HCT116 (cell line): ENCODE measurements at regions not wholly inside any gene's neighbourhood (a gene's known extent, or its start where the extent isn't known, plus 50 kb on each side); places are given as distances from the start of the nearest gene placed in this dataset.

ENCODE experiments used
- ATAC-seq: fragments of 200-7000 bp; cut with Tn5 transposase; 2 replicates; pipeline ENCODE4 v1.9.1; 2020; ENCODE audit warnings: mild to moderate bottlenecking, moderate library complexity
- BruUV-seq: library from RNA; stranded (reverse); fragments of 400-500 nt; replicated peaks from 2 replicates; lab custom pipeline; 2021; lab: Mats Ljungman, UMichigan
- CTCF ChIA-PET: fragments of 300-600 bp; sonication (Branson Sonifier 250); formaldehyde crosslinking; loops from one replicate; lab custom pipeline; 2021; ENCODE audit warnings: antibody characterized with exemption; lab: Charles Lee
- POLR2A ChIA-PET: fragments of 300-600, 350-600 bp; sonication (Branson Sonifier 250); formaldehyde crosslinking; loops from one replicate; lab custom pipeline; 2021; ENCODE audit warnings: antibody characterized with exemption; lab: Charles Lee
- RAD21 ChIA-PET, 2 experiments: fragments of 300-600 bp; sonication (Branson Sonifier 250); formaldehyde crosslinking; loops; one replicate each; lab custom pipeline; 2023; ENCODE audit warnings: low total read pairs in 2 of 2; ENCODE audit not compliant: uncharacterized antibody in 2 of 2, unreplicated experiment in 2 of 2, low non-redundant PET in 1 of 2; lab: Charles Lee
- DNase-seq: peaks from one replicate; pipeline ENCODE4 v3.0.0-alpha.2; 2010; ENCODE audit warnings: low read depth, low spot score
- H2AFZ ChIP-seq: fragments of 200-600 bp; shearing (Covaris generic), sonication (generic); 2 replicates; pipeline ENCODE4 v1.6.1; 2017; ENCODE audit warnings: low read depth, mixed run types, mixed read lengths, antibody characterized with exemption, low read length; ENCODE audit not compliant: poor library complexity, severe bottlenecking
- H3K27ac ChIP-seq: 2 replicates; pipeline ENCODE4 v1.5.1; 2012; ENCODE audit warnings: low read depth, low read length
- H3K27me3 ChIP-seq: fragments of 200-600 bp; sonication (generic); 2 replicates; pipeline ENCODE4 v1.6.1; 2016; ENCODE audit warnings: mixed run types, low read length, mixed read lengths; ENCODE audit not compliant: insufficient read depth
- H3K36me3 ChIP-seq, 2 experiments: fragments of 200-500 bp in 1 of 2; fragments of 200-600 bp in 1 of 2; sonication (Bioruptor generic) in 1 of 2; sonication (generic) in 1 of 2; 2 replicates each; pipeline versions ENCODE4 v1.5.1 to v1.6.1; 2014 to 2016; ENCODE audit warnings: low read length in 2 of 2, inconsistent platforms in 1 of 2, mixed read lengths in 1 of 2, mixed run types in 1 of 2; ENCODE audit not compliant: insufficient read depth in 2 of 2, control insufficient read depth in 1 of 2
- H3K4me1 ChIP-seq, 2 experiments: fragments of 200-600 bp in 1 of 2; sonication (generic) in 1 of 2; 2 replicates each; pipeline versions ENCODE4 v1.5.1 to v1.6.1; 2012 to 2017; ENCODE audit warnings: low read length in 2 of 2, inconsistent platforms in 1 of 2, mild to moderate bottlenecking in 1 of 2, mixed read lengths in 1 of 2, mixed run types in 1 of 2, moderate library complexity in 1 of 2; ENCODE audit not compliant: insufficient read depth in 2 of 2, control insufficient read depth in 1 of 2
- H3K4me2 ChIP-seq: fragments of 200-600 bp; sonication (generic); 2 replicates; pipeline ENCODE4 v1.6.1; 2017; ENCODE audit warnings: mixed run types, low read length, mixed read lengths
- H3K4me3 ChIP-seq, 2 experiments: fragments of 200-600 bp in 1 of 2; sonication (generic) in 1 of 2; replicated peaks in 1 of 2; 2 replicates each; pipeline ENCODE4 v1.5.1; 2011 to 2016; ENCODE audit warnings: low read length in 2 of 2, control low read depth in 1 of 2, low read depth in 1 of 2, mild to moderate bottlenecking in 1 of 2, mixed read lengths in 1 of 2, mixed run types in 1 of 2
- H3K79me2 ChIP-seq: fragments of 200-600 bp; sonication (generic); 2 replicates; pipeline ENCODE4 v1.6.1; 2017; ENCODE audit warnings: mild to moderate bottlenecking, mixed run types, low read length, moderate library complexity, mixed read lengths; ENCODE audit not compliant: insufficient read depth
- H3K9ac ChIP-seq: fragments of 200-600 bp; sonication (generic); 2 replicates; pipeline ENCODE4 v1.6.1; 2016; ENCODE audit warnings: low read length, mixed read lengths
- H3K9me2 ChIP-seq: fragments of 200-600 bp; sonication (generic), shearing (Covaris generic); 2 replicates; pipeline ENCODE4 v1.6.1; 2017; ENCODE audit warnings: mixed run types, mild to moderate bottlenecking, moderate library complexity; ENCODE audit not compliant: insufficient read depth
- H3K9me3 ChIP-seq, 2 experiments: fragments of 200-500 bp in 1 of 2; fragments of 200-600 bp in 1 of 2; sonication (Bioruptor generic) in 1 of 2; sonication (generic) in 1 of 2; 2 replicates each; pipeline ENCODE4 v1.6.1; 2014 to 2017; ENCODE audit warnings: low read length in 2 of 2, mixed read lengths in 2 of 2, inconsistent platforms in 1 of 2, low read depth in 1 of 2, mild to moderate bottlenecking in 1 of 2, mixed run types in 1 of 2, moderate library complexity in 1 of 2; ENCODE audit not compliant: control insufficient read depth in 1 of 2, insufficient read depth in 1 of 2
- H4K20me1 ChIP-seq: fragments of 200-600 bp; sonication (generic), shearing (Covaris generic); 2 replicates; pipeline ENCODE4 v1.6.1; 2017; ENCODE audit warnings: mixed run types, mild to moderate bottlenecking, moderate library complexity; ENCODE audit not compliant: insufficient read depth
- ATF3 ChIP-seq: IDR thresholded peaks from 2 replicates; pipeline ENCODE4 v1.6.1; 2012
- SIN3A ChIP-seq: IDR thresholded peaks from 2 replicates; pipeline ENCODE4 v1.6.1; 2012; ENCODE audit warnings: low read depth
- SP1 ChIP-seq: IDR thresholded peaks from 2 replicates; pipeline ENCODE4 v1.6.1; 2012; ENCODE audit warnings: low read depth
- TCF7L2 ChIP-seq: IDR thresholded peaks from 2 replicates; pipeline ENCODE4 v1.7.0; 2011; ENCODE audit warnings: borderline replicate concordance, inconsistent platforms; ENCODE audit not compliant: insufficient read depth, insufficient read length; ENCODE audit errors: extremely low read depth
- ZNF274 ChIP-seq: fragments of 200-500 bp; sonication (Bioruptor generic); IDR thresholded peaks from 2 replicates; pipeline ENCODE4 v1.6.1; 2014; ENCODE audit warnings: mild to moderate bottlenecking, low read depth, low read length, inconsistent platforms
- intact Hi-C: fragments of 100-400 bp; cut with micrococcal nuclease; formaldehyde crosslinking; loops from 2 replicates; pipeline ENCODE4 v1.10.0; 2022
- TF ChIP-seq, protein P1 (sequence below): IDR thresholded peaks from 2 replicates; pipeline ENCODE4 v1.6.1; 2012
- TF ChIP-seq, protein P2 (sequence below): IDR thresholded peaks from 2 replicates; pipeline ENCODE4 v1.6.1; 2011; ENCODE audit warnings: mild to moderate bottlenecking, low read length, moderate library complexity; ENCODE audit not compliant: insufficient replicate concordance; ENCODE audit errors: extremely low read depth

- intact Hi-C loops, result loop anchor here (2.0 to 10.0 kb wide), 3 partner anchors 100 to 226 kb away; no protein-coding TSS in a partner anchor
- Histone ChIP-seq H3K79me2 (no peaks in the 10 kb centered on the region), H3K36me3 (no peaks in the 10 kb centered on the region), H3K4me2 (peak overlapping the region; percentile 93), H3K4me3 (peak overlapping the region; percentile 45 to 60), H3K9me3 (no peaks in the 10 kb centered on the region), H4K20me1 (no peaks in the 10 kb centered on the region), H3K9ac (peak overlapping the region; percentile 57), H3K27ac (peak overlapping the region; percentile 68), H3K27me3 (no peaks in the 10 kb centered on the region), H2AFZ (peak overlapping the region; percentile 88), H3K9me2 (no peaks in the 10 kb centered on the region), H3K4me1 (peaks cover 39 to 70% of the 10 kb centered on the region in 2 experiments)
- TF ChIP-seq ATF3, result no peak
- 0 out of 2 replicates have a peak, but pooled peaks have one; percentile 51 for TF ChIP-seq SIN3A
- TF ChIP-seq, protein P1, sequence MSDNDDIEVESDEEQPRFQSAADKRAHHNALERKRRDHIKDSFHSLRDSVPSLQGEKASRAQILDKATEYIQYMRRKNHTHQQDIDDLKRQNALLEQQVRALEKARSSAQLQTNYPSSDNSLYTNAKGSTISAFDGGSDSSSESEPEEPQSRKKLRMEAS, result no peak
- TF ChIP-seq SP1, result peak; percentile 15; the same call in 1 of the 2 replicates
- TF ChIP-seq, protein P2, sequence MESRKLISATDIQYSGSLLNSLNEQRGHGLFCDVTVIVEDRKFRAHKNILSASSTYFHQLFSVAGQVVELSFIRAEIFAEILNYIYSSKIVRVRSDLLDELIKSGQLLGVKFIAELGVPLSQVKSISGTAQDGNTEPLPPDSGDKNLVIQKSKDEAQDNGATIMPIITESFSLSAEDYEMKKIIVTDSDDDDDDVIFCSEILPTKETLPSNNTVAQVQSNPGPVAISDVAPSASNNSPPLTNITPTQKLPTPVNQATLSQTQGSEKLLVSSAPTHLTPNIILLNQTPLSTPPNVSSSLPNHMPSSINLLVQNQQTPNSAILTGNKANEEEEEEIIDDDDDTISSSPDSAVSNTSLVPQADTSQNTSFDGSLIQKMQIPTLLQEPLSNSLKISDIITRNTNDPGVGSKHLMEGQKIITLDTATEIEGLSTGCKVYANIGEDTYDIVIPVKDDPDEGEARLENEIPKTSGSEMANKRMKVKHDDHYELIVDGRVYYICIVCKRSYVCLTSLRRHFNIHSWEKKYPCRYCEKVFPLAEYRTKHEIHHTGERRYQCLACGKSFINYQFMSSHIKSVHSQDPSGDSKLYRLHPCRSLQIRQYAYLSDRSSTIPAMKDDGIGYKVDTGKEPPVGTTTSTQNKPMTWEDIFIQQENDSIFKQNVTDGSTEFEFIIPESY, result no peak
- TF ChIP-seq TCF7L2, result peak; percentile 24
- no peak for TF ChIP-seq ZNF274
- ChIA-PET POLR2A (interaction anchor here (1.0 to 1.2 kb wide), 2 partner anchors 14 to 90 kb away, joined by 3 read pairs; no protein-coding TSS in a partner anchor), CTCF (interaction anchor here (1.3 to 1.6 kb wide), 2 partner anchors 70 to 173 kb away, joined by 3 to 9 read pairs; no protein-coding TSS in a partner anchor), RAD21 (interaction anchor here in 1 of 2 experiments (1.4 kb wide), 1 partner anchor 101 kb away, joined by 3 read pairs; no protein-coding TSS in a partner anchor)
- no TSS peak for BruUV-seq
- peak; percentile 67 for ATAC-seq
- peak; percentile 59 for DNase-seq
Measured at GRCh38 chr15:29921130-29921601, 98.9 kb upstream of the TJP1 start.
